Ishikawa (cell line): ENCODE measurements at regions not wholly inside any gene's neighbourhood (a gene's known extent, or its start where the extent isn't known, plus 50 kb on each side); places are given as distances from the start of the nearest gene placed in this dataset.

Experiments used
- CEBPB ChIP-seq: IDR thresholded peaks from 2 replicates; pipeline ENCODE4 v1.6.1; 2012
- CREB1 ChIP-seq: IDR thresholded peaks from 2 replicates; pipeline ENCODE4 v1.6.1; 2012; ENCODE audit warnings: low read depth
- EGR1 ChIP-seq: IDR thresholded peaks from 2 replicates; pipeline ENCODE4 v1.6.1; 2012
- EP300 ChIP-seq: IDR thresholded peaks from 2 replicates; pipeline ENCODE4 v1.6.1; 2012; ENCODE audit warnings: borderline replicate concordance
- FOXM1 ChIP-seq: IDR thresholded peaks from 2 replicates; pipeline ENCODE4 v1.6.1; 2012; ENCODE audit warnings: low read depth, borderline replicate concordance
- MAX ChIP-seq: IDR thresholded peaks from 2 replicates; pipeline ENCODE4 v1.6.1; 2012
- NFIC ChIP-seq: IDR thresholded peaks from 2 replicates; pipeline ENCODE4 v1.6.1; 2012
- RAD21 ChIP-seq: IDR thresholded peaks from 2 replicates; pipeline ENCODE4 v1.6.1; 2012; ENCODE audit warnings: low read depth
- REST ChIP-seq: IDR thresholded peaks from 2 replicates; pipeline ENCODE4 v1.6.1; 2012; ENCODE audit warnings: low read depth, mild to moderate bottlenecking
- TAF1 ChIP-seq: IDR thresholded peaks from 2 replicates; pipeline ENCODE4 v1.6.1; 2012; ENCODE audit warnings: low read depth, mild to moderate bottlenecking
- TCF12 ChIP-seq: IDR thresholded peaks from 2 replicates; pipeline ENCODE4 v1.6.1; 2012; ENCODE audit warnings: low read depth
- TEAD4 ChIP-seq: IDR thresholded peaks from 2 replicates; pipeline ENCODE4 v1.6.1; 2012
- USF1 ChIP-seq: IDR thresholded peaks from 2 replicates; pipeline ENCODE4 v1.6.1; 2012
- YY1 ChIP-seq: IDR thresholded peaks from 2 replicates; pipeline ENCODE4 v1.6.1; 2012; ENCODE audit warnings: low read depth
- ZBTB7A ChIP-seq: IDR thresholded peaks from 2 replicates; pipeline ENCODE4 v1.6.1; 2012; ENCODE audit warnings: low read depth

GRCh38 chr4:178633263-178633662 lies 1191.0 kb upstream of the AGA start:
- no peak for TF ChIP-seq TCF12
- TF ChIP-seq TEAD4, result no peak
- TF ChIP-seq REST, result no peak
- TF ChIP-seq EGR1, result no peak
- no peak for TF ChIP-seq NFIC
- no peak for TF ChIP-seq ZBTB7A
- no peak for TF ChIP-seq TAF1
- no peak for TF ChIP-seq YY1
- no peak for TF ChIP-seq USF1
- no peak for TF ChIP-seq MAX
- TF ChIP-seq RAD21, result no peak

GRCh38 chr4:178664621-178665020 lies 1222.4 kb upstream of the AGA start:
- TF ChIP-seq NFIC, result no peak
- no peak for TF ChIP-seq USF1
- no peak for TF ChIP-seq CREB1
- no peak for TF ChIP-seq RAD21
- no peak for TF ChIP-seq TEAD4
- TF ChIP-seq TCF12, result no peak
- no peak for TF ChIP-seq ZBTB7A
- TF ChIP-seq CEBPB, result no peak
- TF ChIP-seq YY1, result no peak
- no peak for TF ChIP-seq EP300
- TF ChIP-seq TAF1, result no peak
- no peak for TF ChIP-seq REST
- TF ChIP-seq MAX, result no peak
- TF ChIP-seq FOXM1, result no peak
- no peak for TF ChIP-seq EGR1

- TF ChIP-seq YY1 (no peak), TEAD4 (no peak), MAX (no peak), EP300 (no peak), NFIC (no peak), CEBPB (no peak), EGR1 (no peak)
Observed at GRCh38 chr4:178665916-178666315, 1223.7 kb upstream of the AGA start.

GRCh38 chr4:178671766-178672165 lies 1229.5 kb upstream of the AGA start:
- TF ChIP-seq RAD21 (no peak), YY1 (no peak), TEAD4 (no peak), TCF12 (no peak), FOXM1 (no peak), MAX (no peak), ZBTB7A (no peak), NFIC (no peak), EP300 (no peak), CREB1 (no peak), EGR1 (no peak), USF1 (no peak), TAF1 (no peak), REST (no peak), CEBPB (no peak)
